ENCODE measurements at regions not wholly inside any gene's neighbourhood (a gene's known extent, or its start where the extent isn't known, plus 50 kb on each side); places are given as distances from the start of the nearest gene placed in this dataset.

DNA sequence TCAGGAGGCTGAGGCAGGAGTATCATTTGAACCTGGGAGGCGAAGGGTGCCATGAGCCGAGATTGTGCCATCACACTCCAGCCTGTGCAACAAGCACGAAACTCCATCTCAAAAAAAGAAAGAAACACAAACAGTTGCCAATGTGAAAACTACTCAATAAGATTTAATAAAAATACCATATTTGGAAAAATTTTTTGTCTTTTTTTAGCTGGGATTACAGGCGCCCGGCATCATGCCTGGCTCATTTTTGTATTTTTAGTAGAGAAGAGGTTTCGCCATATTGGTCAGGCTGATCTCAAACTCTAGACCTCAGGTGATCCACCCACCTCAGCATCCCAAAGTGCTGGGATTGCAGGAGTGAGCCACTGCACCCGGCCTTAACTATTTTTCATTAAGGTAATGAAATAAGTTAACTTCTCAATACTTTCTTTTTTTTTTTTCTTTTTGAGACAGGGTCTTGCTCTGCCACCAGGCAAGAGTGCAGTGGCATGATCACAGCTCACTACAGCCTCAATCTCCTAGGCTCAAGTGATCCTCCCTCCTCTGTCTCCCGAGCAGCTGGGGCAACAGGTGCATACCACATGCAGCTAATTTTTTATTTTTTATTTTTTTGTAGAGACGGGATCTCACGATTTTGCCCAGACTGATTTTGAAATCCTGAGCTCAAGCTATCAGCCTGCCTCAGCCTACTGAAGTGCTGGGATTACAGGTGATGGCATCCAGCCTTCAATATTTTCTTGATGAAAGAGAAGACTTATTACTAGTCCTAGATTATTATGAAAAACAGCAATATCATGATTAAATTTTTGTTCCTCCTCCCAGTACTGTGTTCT is 4746.2 kb upstream of the OR11H1 start:
- DNase-seq (ENCODE audit: low spot score), result no peak
- Histone ChIP-seq H3K27ac (no peak overlapping the region), H3K36me3 (no peaks in the 10 kb centered on the region), H3K9me3 (no peaks in the 10 kb centered on the region), H3K4me3 (no peak overlapping the region), H3K27me3 (replicated peaks; ENCODE audit: insufficient read depth) (no peaks in the 10 kb centered on the region), H3K4me1 (replicated peaks) (no peaks in the 10 kb centered on the region)
- WGBS, result 66% methylated on average over 10 of the region's 10 CpGs
- intact Hi-C loops (cut with DNase I), result no loop called here
- TF ChIP-seq, protein P1, sequence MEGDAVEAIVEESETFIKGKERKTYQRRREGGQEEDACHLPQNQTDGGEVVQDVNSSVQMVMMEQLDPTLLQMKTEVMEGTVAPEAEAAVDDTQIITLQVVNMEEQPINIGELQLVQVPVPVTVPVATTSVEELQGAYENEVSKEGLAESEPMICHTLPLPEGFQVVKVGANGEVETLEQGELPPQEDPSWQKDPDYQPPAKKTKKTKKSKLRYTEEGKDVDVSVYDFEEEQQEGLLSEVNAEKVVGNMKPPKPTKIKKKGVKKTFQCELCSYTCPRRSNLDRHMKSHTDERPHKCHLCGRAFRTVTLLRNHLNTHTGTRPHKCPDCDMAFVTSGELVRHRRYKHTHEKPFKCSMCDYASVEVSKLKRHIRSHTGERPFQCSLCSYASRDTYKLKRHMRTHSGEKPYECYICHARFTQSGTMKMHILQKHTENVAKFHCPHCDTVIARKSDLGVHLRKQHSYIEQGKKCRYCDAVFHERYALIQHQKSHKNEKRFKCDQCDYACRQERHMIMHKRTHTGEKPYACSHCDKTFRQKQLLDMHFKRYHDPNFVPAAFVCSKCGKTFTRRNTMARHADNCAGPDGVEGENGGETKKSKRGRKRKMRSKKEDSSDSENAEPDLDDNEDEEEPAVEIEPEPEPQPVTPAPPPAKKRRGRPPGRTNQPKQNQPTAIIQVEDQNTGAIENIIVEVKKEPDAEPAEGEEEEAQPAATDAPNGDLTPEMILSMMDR (IDR thresholded peaks at IDR 0.05), result no peak
- TF ChIP-seq POLR2AphosphoS5 (IDR thresholded peaks at IDR 0.05) (no peak), POLR2A (IDR thresholded peaks at IDR 0.05) (no peak)

Small RNA genes in the stretch of these regions (small RNA-seq; reads per million reads assigned to genes)
- gene RF00004, result 0 reads per million in 2 donors

Measured in prostate gland (tissue), 2 donors.